Gastroesophageal sphincter (tissue), 4 donors: ENCODE measurements at regions not wholly inside any gene's neighbourhood (a gene's known extent, or its start where the extent isn't known, plus 50 kb on each side); places are given as distances from the start of the nearest gene placed in this dataset.

Experiments
- ATAC-seq: fragments of 150-250 bp; one replicate; pipeline ENCODE4 v1.9.1; 2016; ENCODE audit warnings: mild to moderate bottlenecking, moderate library complexity
- H3K27ac ChIP-seq, 4 donors: fragments of 200-600 bp; sonication (generic) in 3 of 4; 1 replicate in 3 of 4; 2 replicates in 1 of 4; pipeline ENCODE4 v1.5.1; 2016 to 2019
- H3K27me3 ChIP-seq: fragments of 200-600 bp; sonication (generic); one replicate; pipeline ENCODE4 v1.5.1; 2019
- H3K36me3 ChIP-seq, 2 donors: fragments of 200-600 bp; sonication (generic); one replicate each; pipeline ENCODE4 v1.5.1; 2019; ENCODE audit warnings: control low read depth in 1 of 2
- H3K4me1 ChIP-seq, 3 donors: fragments of 200-600 bp; sonication (generic); 1 replicate in 2 of 3; 2 replicates in 1 of 3; pipeline ENCODE4 v1.5.1; 2016 to 2019; ENCODE audit warnings: control low read depth in 2 of 3
- H3K4me3 ChIP-seq, 2 donors: fragments of 200-600 bp; sonication (generic); one replicate each; pipeline ENCODE4 v1.5.1; 2019; ENCODE audit warnings: mild to moderate bottlenecking in 1 of 2, moderate library complexity in 1 of 2
- H3K9me3 ChIP-seq, 3 donors: fragments of 200-600 bp; sonication (generic); one replicate each; pipeline ENCODE4 v1.5.1; 2017 to 2019; ENCODE audit warnings: control low read depth in 2 of 3
- CTCF ChIP-seq, 4 experiments: fragments of 200-600 bp in 2 of 4; fragments of 450-650 bp in 2 of 4; sonication (generic) in 1 of 4; IDR thresholded peaks; one replicate each; pipeline ENCODE4 v1.5.1; 2017 to 2019; ENCODE audit warnings: antibody characterized with exemption in 4 of 4, mild to moderate bottlenecking in 2 of 4, moderate library complexity in 2 of 4
- EP300 ChIP-seq: sonication (generic); formaldehyde crosslinking; IDR thresholded peaks from one replicate; pipeline ENCODE4 v1.6.1; 2017; ENCODE audit warnings: antibody characterized with exemption, mild to moderate bottlenecking
- POLR2A ChIP-seq, 2 donors: fragments of 450-650 bp; IDR thresholded peaks; one replicate each; pipeline ENCODE4 v1.6.1; 2017; ENCODE audit warnings: antibody characterized with exemption in 2 of 2, mild to moderate bottlenecking in 2 of 2, moderate library complexity in 1 of 2
- POLR2AphosphoS5 ChIP-seq: sonication (generic); formaldehyde crosslinking; IDR thresholded peaks from one replicate; pipeline ENCODE4 v1.6.1; 2017; ENCODE audit warnings: antibody characterized with exemption
- WGBS, 2 donors: methylation state at CpG; one replicate each; pipeline ENCODE4 v1.1.5; 2018; ENCODE audit warnings: low coverage in 1 of 2; 5-methylcytosine and 5-hydroxymethylcytosine counted together
- small RNA-seq, 4 donors: library from RNA; depleted of rRNA; stranded (forward); fragments of <200 nt; gene quantifications; one replicate each; pipeline ENCODE3, GENCODE V24; 2016

GRCh38 chr13:21322327-21322965 is 136.7 kb downstream of the ZDHHC20 start:
- Histone ChIP-seq H3K4me1 (peaks cover 0 to 6% (median 0%) of the 10 kb centered on the region in 3 donors), H3K4me3 (no peak overlapping the region), H3K27me3 (no peaks in the 10 kb centered on the region), H3K36me3 (no peaks in the 10 kb centered on the region), H3K27ac (no peak overlapping the region), H3K9me3 (no peaks in the 10 kb centered on the region)
- no peak for ATAC-seq
- TF ChIP-seq EP300 (no peak), POLR2AphosphoS5 (no peak), CTCF (IDR thresholded peaks at IDR 0.05) (no peak), POLR2A (IDR thresholded peaks at IDR 0.05) (no peak)
- WGBS, 2 donors, result 67 to 75% methylated on average over 3 to 6 of the region's 11 CpGs

Small RNA genes lying in the stretch of these regions (small RNA-seq; reads per million reads assigned to genes)
- gene AL158032.2, result 0 reads per million in 4 donors
